ENCODE measurements at regions not wholly inside any gene's neighbourhood (a gene's known extent, or its start where the extent isn't known, plus 50 kb on each side); places are given as distances from the start of the nearest gene placed in this dataset.
"Not testable (repeated sequence)": the region's sequence is repeated elsewhere in the genome, so short reads cannot be mapped to it uniquely, and the experiment has no call there.

GRCh38 chr16:80243303-80243702, 297.5 kb upstream of the DYNLRB2 start:
- DNase-seq, result not testable (repeated sequence)

DNA sequence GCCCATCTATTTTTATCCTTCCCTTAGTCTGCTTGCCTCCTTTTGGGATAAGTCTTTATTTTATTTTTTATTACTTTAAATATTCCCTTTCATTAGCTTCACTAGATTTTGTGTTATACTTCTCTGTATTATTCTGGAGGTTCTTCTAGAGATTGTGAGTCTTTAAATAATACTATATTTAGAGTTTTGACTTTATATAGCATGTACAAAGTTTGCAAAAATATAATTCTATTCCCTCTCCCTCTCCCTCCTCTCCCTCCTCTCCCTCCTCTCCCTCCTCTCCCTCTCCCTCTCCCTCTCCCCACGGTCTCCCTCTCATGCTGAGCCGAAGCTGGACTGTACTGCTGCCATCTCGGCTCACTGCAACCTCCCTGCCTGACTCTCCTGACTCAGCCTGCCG, 298.5 kb upstream of the DYNLRB2 start:
- DNase-seq, result not testable (repeated sequence)

DNA sequence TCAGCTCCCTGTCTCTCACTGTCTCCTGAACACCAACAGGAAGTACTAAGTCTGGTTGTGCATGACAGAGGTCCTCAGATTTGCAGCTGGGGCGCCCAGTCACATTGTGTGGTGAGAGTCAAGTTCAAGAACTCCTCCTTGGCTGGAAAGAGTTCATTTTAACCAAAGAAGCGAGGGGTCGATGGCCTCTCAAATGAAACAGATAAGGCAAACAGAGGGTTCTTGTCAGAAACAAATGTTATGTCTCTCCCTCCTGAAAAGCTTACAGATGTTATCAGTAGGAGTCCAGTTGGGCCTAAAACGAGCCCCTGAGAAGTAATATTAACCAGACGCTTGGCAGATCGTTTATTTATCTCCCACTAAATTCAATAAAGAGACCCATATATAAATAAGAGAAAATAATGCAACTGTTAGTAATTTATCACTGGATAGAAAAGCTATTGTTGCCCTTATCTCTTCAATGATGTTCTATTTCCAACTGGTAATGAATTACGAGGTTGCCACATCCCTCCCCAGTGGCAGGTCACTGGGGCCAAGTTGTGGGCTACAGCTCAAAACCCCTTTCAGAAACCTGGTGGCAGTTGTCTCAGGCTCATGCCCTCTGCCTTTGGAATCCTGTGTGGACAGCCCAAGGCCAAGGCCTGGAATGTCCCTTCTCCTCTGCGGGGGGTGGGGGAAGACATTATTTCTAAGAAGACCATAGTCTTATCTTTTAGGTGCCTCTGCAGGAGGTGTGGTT, 307.5 kb upstream of the DYNLRB2 start:
- DNase-seq, result no peak

GRCh38 chr16:80231888-80232287, 308.9 kb upstream of the DYNLRB2 start:
- peak; percentile 55 for DNase-seq

DNA sequence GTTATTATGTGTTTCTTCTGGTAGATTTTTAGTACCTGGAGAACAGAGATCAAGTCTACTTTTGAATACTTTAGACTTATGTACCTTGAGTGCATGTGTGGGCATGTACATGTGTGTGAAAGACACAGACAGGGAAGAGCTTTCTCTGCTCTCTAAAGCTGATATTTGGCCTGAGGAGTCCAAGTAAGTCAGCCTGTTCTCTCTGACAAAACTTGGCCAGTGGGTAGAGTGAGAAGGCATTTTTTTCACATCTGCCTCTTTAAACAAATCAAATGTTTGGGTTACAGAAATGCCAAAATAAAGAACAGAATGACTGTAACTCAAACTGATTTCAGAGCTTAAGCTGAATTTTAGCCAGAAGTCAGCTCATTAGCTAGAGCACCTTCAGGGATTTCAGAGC, 309.7 kb upstream of the DYNLRB2 start:
- DNase-seq, result no peak

DNA sequence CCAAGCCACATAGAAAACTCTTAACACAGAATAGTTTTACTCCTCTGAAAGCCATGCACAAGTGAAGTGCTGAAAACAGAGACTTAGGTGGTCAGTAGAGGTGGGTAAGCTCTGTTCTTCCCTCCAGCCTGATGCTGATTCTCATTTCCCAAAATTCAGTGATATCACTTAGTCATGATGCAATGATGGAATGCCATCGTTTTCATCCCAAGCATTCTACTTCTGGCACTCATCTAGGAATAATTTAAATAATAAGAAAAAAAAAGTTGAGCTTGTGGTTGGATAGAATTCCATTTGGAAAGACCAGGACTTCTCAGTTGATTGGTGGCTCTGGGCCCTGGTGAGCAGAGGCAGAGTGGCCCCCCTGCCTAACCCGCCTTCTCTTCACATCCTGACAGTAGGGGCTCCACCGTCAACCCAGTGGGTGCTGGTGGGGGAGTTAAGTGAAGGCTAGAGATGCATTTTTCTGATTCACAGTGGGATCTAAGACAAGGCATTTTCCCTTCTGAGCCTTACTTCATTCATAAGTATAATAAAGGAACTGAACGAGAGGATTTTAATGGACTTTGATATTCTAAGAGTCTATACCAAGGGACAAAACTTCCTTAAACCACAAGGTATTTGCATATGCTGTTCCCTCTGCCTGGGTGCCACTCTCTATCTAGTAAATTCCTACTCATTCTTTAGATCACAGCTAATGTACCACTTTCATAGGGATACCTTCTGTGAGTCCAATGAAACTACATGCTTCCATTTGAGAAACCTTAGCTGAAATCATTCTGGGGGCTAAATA, 310.3 kb upstream of the DYNLRB2 start:
- no peak for DNase-seq

DNA sequence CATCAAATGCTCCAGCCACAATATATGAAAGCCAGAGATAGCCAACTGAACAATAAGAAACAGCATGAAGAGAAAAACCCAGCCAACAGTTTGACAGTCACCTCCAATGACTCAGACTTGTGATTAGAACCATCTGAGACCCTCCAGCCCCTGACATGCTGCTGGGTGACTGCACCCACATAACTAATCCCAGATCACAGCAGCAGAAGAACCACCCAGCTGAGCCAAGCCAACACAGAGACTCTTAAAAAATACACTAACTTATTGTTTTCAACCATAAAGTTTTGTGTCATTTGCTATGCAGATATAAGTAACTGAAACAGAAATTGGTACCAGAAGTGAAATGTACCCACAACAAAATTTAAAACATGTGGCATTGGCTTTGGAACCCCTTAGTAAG, 314.3 kb upstream of the DYNLRB2 start:
- no peak for DNase-seq

DNA sequence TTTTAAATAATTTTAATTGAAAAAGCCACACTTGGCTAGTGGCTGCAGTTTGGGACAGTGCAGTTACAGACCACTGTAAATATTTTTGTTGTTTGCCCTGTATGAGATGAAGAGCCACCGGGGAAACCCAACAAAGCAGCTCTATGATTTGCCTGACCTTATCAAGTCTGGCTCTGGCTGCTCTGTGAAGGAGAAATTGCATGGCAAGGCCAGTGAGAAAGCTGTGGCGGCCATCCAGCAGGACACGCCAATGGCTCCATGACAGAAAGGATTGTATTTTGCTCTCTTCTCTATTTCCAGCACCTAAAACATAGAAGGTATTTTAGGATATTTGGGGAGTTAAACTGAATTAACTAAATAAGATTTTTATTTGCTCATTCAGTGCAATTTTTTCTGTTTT, 330.0 kb upstream of the DYNLRB2 start:
- no peak for DNase-seq

GRCh38 chr16:80208743-80209142, 332.1 kb upstream of the DYNLRB2 start:
- DNase-seq, result no peak

GRCh38 chr16:80208015-80208414, 332.8 kb upstream of the DYNLRB2 start:
- DNase-seq, result no peak

GRCh38 chr16:80203821-80204220, 337.0 kb upstream of the DYNLRB2 start:
- no peak for DNase-seq

DNA sequence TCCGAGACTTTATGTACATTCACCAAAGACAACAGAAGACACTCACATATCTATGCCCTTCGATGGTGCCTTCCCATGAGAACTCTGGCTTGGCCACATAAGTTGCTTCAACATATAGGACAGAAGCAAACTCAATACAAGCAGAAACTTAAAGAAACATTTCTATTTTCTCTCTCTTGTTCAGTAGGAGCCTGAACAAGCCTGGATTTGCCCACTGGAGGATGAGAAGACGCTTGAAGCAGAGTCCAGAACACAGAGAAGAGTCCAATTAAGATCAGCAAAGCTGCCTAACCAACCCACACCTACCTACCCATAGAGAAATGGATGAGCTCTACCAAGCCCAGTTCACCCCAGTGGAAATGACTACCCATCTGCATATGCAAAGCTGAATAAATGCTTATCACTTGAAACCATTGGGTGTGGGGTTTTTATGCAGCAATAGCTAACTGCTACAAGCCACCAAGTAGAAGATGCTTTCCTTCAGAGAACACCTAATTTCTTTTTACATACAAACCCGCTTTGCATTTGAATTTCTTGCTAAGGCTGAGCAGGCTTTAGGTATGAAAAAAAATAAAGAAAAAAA, 337.9 kb upstream of the DYNLRB2 start:
- DNase-seq, result no peak

DNA sequence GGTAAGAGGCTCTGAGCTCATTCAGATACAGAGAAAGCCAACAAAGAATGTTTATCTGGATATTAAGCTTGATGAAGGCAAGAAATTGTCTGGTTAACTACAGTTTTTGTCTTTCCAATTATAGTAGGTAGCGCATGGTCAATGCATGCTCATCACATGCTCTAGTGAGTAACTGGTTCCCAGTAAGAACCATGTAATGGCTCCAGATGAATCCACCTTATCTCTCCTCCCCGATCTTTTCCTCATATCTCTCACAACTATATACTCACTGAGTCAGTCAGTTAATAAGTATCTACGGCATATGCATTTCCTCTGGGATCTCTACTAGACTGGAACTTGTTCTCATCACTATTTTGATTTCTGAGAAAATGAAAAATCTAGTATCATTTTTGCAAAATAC, 340.7 kb upstream of the DYNLRB2 start:
- DNase-seq, result no peak

DNA sequence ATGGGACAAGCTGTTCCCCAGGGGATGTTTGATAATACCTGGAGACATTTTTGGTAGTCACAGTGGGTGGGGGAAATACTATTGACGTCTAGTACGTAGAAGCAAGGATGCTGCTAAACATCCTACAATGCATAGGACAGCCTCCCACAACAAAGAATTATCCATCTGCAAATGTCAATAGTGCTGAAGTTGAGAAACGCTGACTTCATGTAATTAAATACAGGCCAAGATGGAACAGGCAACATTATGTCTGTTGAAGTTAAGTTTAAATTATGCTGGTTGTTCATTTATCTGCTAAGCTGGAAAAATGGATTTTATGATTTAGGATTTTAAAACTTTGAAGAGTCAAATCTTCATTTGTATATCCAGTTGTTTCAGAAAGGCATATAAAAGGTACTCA, 341.2 kb upstream of the DYNLRB2 start:
- DNase-seq, result no peak

- no peak for DNase-seq
Observed at GRCh38 chr16:80198311-80199299, 342.2 kb upstream of the DYNLRB2 start.

DNA sequence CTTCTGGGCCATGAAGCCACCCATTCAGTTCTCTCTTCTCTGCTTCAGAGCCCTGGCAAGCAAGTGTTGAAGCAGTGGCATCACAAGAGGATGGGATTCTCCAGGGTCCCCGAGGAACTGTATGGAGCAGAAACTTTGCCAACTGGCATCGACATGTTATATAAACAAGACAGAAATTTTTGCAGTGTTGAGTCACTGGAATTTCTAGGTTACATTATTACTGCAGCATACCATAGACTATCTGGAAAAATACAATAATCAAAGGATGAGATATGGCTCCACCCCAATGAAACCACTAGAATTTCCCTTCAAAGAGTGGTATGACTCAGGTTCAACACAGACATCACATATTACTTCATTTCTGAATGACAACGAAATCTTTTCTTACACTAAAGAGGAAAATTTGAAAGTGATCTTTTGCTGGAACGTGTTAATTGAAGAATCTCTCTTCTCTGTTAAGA, 343.0 kb upstream of the DYNLRB2 start:
- no peak for DNase-seq

DNA sequence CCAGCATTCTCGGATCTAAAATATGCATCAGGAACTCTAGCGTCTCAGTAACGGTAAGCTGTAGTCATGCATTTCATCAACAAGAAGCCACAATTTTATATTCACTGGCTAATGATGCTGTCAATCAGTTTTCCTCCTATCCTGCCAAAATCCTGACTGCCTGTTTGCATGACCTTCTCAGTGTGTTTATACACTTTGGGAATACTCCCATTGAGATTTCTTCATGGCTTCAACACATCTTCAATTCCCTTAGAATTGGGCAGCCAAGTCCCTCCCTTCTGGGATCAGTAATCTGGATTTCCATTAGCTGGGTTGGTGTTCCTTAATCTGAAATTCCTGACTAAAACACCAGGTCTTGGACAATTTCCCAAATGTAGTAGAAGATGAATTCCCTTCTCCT, 348.9 kb upstream of the DYNLRB2 start:
- DNase-seq, result no peak

DNA sequence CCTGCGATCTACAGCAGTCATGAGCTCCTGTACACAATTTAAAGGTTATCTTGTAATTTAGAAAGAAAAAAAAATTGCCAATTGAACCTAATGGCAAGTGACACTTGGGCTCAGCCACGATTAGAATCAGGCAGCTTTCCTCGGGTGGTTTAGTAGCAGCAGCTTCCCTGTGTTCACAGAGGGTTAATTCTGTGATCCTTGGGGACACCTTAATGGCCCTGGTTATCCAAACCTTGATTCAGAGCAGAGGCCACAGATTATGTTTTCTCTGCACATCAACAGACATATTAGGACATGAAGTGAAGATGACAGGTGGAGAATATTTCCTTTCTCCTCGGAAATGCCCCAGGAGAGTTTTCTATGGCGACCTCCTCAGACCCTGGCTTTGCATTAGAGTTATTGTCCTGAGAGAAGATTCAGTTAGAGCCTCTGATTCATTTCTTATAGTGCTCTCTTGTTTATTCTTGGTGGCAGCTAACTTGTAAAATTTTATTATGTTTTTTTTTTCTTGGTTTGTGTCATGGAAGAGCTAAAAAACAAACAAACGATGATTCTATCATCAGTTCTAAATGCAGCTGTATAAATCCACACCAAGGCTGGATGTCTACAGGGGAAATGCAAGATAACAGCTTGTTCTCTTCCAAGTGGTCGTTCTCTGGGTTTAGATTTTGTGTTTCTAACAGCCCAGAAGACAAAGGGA, 351.2 kb upstream of the DYNLRB2 start:
- no peak for DNase-seq

- DNase-seq, result no peak
Observed at GRCh38 chr16:80176114-80176513, 364.7 kb upstream of the DYNLRB2 start.

- no peak for DNase-seq
Observed at GRCh38 chr16:80175011-80175410, 365.8 kb upstream of the DYNLRB2 start.

- no peak for DNase-seq
Observed at GRCh38 chr16:80174416-80174815, 366.4 kb upstream of the DYNLRB2 start.

- DNase-seq, result no peak
Observed at GRCh38 chr16:80171746-80172145, 369.0 kb upstream of the DYNLRB2 start.

All from islet precursor cell (in vitro differentiated cells).